ENCODE measurements at regions not wholly inside any gene's neighbourhood (a gene's known extent, or its start where the extent isn't known, plus 50 kb on each side); places are given as distances from the start of the nearest gene placed in this dataset.
"Not testable (repeated sequence)": the region's sequence is repeated elsewhere in the genome, so short reads cannot be mapped to it uniquely, and the experiment has no call there.

GRCh38 chr3:59245859-59246501, 196.2 kb upstream of the CFAP20DC start:
- peak in 3 of 4 donors; percentile 52 to 62 (median 58) for DNase-seq (ENCODE audit: low read depth in 4 of 4, low spot score in 3 of 4)

GRCh38 chr3:59245300-59245858, 195.6 kb upstream of the CFAP20DC start:
- no peak for DNase-seq (ENCODE audit: low read depth in 4 of 4, low spot score in 3 of 4)

GRCh38 chr3:59244343-59244742, 194.5 kb upstream of the CFAP20DC start:
- DNase-seq (ENCODE audit: low read depth in 4 of 4, low spot score in 3 of 4) = no peak

- DNase-seq (ENCODE audit: low read depth in 4 of 4, low spot score in 3 of 4) = no peak
These were observed 193.7 kb upstream of the CFAP20DC start for GRCh38 chr3:59243476-59243875.

- DNase-seq (ENCODE audit: low read depth in 4 of 4, low spot score in 3 of 4) = no peak
These were observed 190.9 kb upstream of the CFAP20DC start for GRCh38 chr3:59240666-59241255.

- DNase-seq (ENCODE audit: low read depth in 4 of 4, low spot score in 3 of 4) = no peak
These were observed 187.3 kb upstream of the CFAP20DC start for GRCh38 chr3:59237121-59237520.

GRCh38 chr3:59235634-59236012, 185.8 kb upstream of the CFAP20DC start:
- no peak for DNase-seq (ENCODE audit: low read depth in 4 of 4, low spot score in 3 of 4)

- no peak for DNase-seq (ENCODE audit: low read depth in 4 of 4, low spot score in 3 of 4)
These were observed 185.2 kb upstream of the CFAP20DC start for GRCh38 chr3:59234884-59235633.

- not testable (repeated sequence) for DNase-seq (ENCODE audit: low read depth in 4 of 4, low spot score in 3 of 4)
These were observed 180.6 kb upstream of the CFAP20DC start for GRCh38 chr3:59230379-59230778.

GRCh38 chr3:59213860-59214259, 164.0 kb upstream of the CFAP20DC start:
- no peak for DNase-seq (ENCODE audit: low read depth in 4 of 4, low spot score in 3 of 4)

GRCh38 chr3:59212128-59212779, 162.4 kb upstream of the CFAP20DC start:
- peak; percentile 23 to 42 (median 38) for DNase-seq (ENCODE audit: low read depth in 4 of 4, low spot score in 3 of 4)

- no peak for DNase-seq (ENCODE audit: low read depth in 4 of 4, low spot score in 3 of 4)
These were observed 160.4 kb upstream of the CFAP20DC start for GRCh38 chr3:59210260-59210659.

GRCh38 chr3:59192473-59192872, 142.6 kb upstream of the CFAP20DC start:
- DNase-seq (ENCODE audit: low read depth in 4 of 4, low spot score in 3 of 4) = no peak

- DNase-seq (ENCODE audit: low read depth in 4 of 4, low spot score in 3 of 4) = no peak
These were observed 141.8 kb upstream of the CFAP20DC start for GRCh38 chr3:59191651-59192050.

- DNase-seq (ENCODE audit: low read depth in 4 of 4, low spot score in 3 of 4) = no peak
These were observed 140.1 kb upstream of the CFAP20DC start for GRCh38 chr3:59189939-59190338.

- DNase-seq (ENCODE audit: low read depth in 4 of 4, low spot score in 3 of 4) = no peak
These were observed 139.7 kb upstream of the CFAP20DC start for GRCh38 chr3:59189526-59189925.

- DNase-seq (ENCODE audit: low read depth in 4 of 4, low spot score in 3 of 4) = no peak
These were observed 136.9 kb upstream of the CFAP20DC start for GRCh38 chr3:59186725-59187124.

GRCh38 chr3:59185591-59186369, 136.0 kb upstream of the CFAP20DC start:
- peak; percentile 26 to 47 (median 38) for DNase-seq (ENCODE audit: low read depth in 4 of 4, low spot score in 3 of 4)

- no peak for DNase-seq (ENCODE audit: low read depth in 4 of 4, low spot score in 3 of 4)
These were observed 130.2 kb upstream of the CFAP20DC start for GRCh38 chr3:59180006-59180405.

GRCh38 chr3:59178698-59179097, 128.9 kb upstream of the CFAP20DC start:
- no peak for DNase-seq (ENCODE audit: low read depth in 4 of 4, low spot score in 3 of 4)

All from left renal pelvis (tissue), 4 donors.